PC-3 (cell line): ENCODE measurements at regions not wholly inside any gene's neighbourhood (a gene's known extent, or its start where the extent isn't known, plus 50 kb on each side); places are given as distances from the start of the nearest gene placed in this dataset.

Experiments
- CTCF ChIP-seq: fragments of 300-600 bp; sonication (generic); conservative IDR thresholded peaks from 2 replicates; pipeline ENCODE4 v1.5.1; 2017; ENCODE audit warnings: antibody characterized with exemption, low read depth, mild to moderate bottlenecking, low read length
- EZH2 ChIP-seq: fragments of 300-600 bp; sonication (generic); IDR thresholded peaks from one replicate; pipeline ENCODE4 v1.6.1; 2017; ENCODE audit warnings: antibody characterized with exemption, mild to moderate bottlenecking, low read length; ENCODE audit not compliant: unreplicated experiment

- TF ChIP-seq CTCF, result no peak
- TF ChIP-seq EZH2, result no peak
Observed at GRCh38 chr2:873651-874580, 76.7 kb upstream of the SNTG2 start.
